GM21786 (cell line): ENCODE measurements at regions not wholly inside any gene's neighbourhood (a gene's known extent, or its start where the extent isn't known, plus 50 kb on each side); places are given as distances from the start of the nearest gene placed in this dataset.
"Not testable (repeated sequence)": the region's sequence is repeated elsewhere in the genome, so short reads cannot be mapped to it uniquely, and the experiment has no call there.

Source experiments
- ATAC-seq: cut with Tn5 transposase; IDR thresholded peaks from one replicate; pipeline ENCODE4 v1.9.1; 2021; ENCODE audit not compliant: unreplicated experiment

- no peak for ATAC-seq
Observed at GRCh38 chr13:111658145-111659100, 338.0 kb downstream of the TEX29 start.

GRCh38 chr13:111659219-111659775, 338.9 kb downstream of the TEX29 start:
- ATAC-seq, result no peak

- ATAC-seq, result no peak
Observed at GRCh38 chr13:111659842-111660241, 339.4 kb downstream of the TEX29 start.

- no peak for ATAC-seq
Observed at GRCh38 chr13:111661052-111661451, 340.6 kb downstream of the TEX29 start.

GRCh38 chr13:111661776-111662175, 341.3 kb downstream of the TEX29 start:
- ATAC-seq, result no peak

- no peak for ATAC-seq
Observed at GRCh38 chr13:111662451-111662850, 342.0 kb downstream of the TEX29 start.

- ATAC-seq, result no peak
Observed at GRCh38 chr13:111662895-111663294, 342.5 kb downstream of the TEX29 start.

- no peak for ATAC-seq
Observed at GRCh38 chr13:111663505-111663904, 343.1 kb downstream of the TEX29 start.

GRCh38 chr13:111663953-111664421, 343.5 kb downstream of the TEX29 start:
- ATAC-seq, result no peak

GRCh38 chr13:111664696-111665095, 344.3 kb downstream of the TEX29 start:
- no peak for ATAC-seq

GRCh38 chr13:111665691-111666095, 345.3 kb downstream of the TEX29 start:
- no peak for ATAC-seq

- ATAC-seq, result no peak
Observed at GRCh38 chr13:111666164-111666776, 345.8 kb downstream of the TEX29 start.

- no peak for ATAC-seq
Observed at GRCh38 chr13:111667757-111668156, 347.3 kb downstream of the TEX29 start.

GRCh38 chr13:111668451-111668850, 348.0 kb downstream of the TEX29 start:
- no peak for ATAC-seq

- not testable (repeated sequence) for ATAC-seq
Observed at GRCh38 chr13:111672198-111672597, 351.8 kb downstream of the TEX29 start.

- not testable (repeated sequence) for ATAC-seq
Observed at GRCh38 chr13:111678120-111678882, 357.9 kb downstream of the TEX29 start.

GRCh38 chr13:111679645-111680044, 359.2 kb downstream of the TEX29 start:
- ATAC-seq, result not testable (repeated sequence)

GRCh38 chr13:111680100-111680499, 359.7 kb downstream of the TEX29 start:
- ATAC-seq, result not testable (repeated sequence)

GRCh38 chr13:111692028-111692427, 371.6 kb downstream of the TEX29 start:
- ATAC-seq, result not testable (repeated sequence)

GRCh38 chr13:111696121-111696520, 370.8 kb upstream of the SOX1 start:
- not testable (repeated sequence) for ATAC-seq

GRCh38 chr13:111702059-111702458, 364.9 kb upstream of the SOX1 start:
- not testable (repeated sequence) for ATAC-seq
